Activated CD8-positive, alpha-beta memory T cell treated with anti-CD3 and anti-CD28 coated beads, Interleukin-2, amount 10 ng/mL, durations not matched to agents 7 days and 5 days (primary cell): ENCODE measurements at regions not wholly inside any gene's neighbourhood (a gene's known extent, or its start where the extent isn't known, plus 50 kb on each side); places are given as distances from the start of the nearest gene placed in this dataset.
"Not testable (repeated sequence)": the region's sequence is repeated elsewhere in the genome, so short reads cannot be mapped to it uniquely, and the experiment has no call there.

Experiments used
- ATAC-seq: fragments of 150-1000 bp; cut with Tn5 transposase; one replicate; pipeline ENCODE4 v1.10.0; 2021; ENCODE audit warnings: moderate library complexity
- CTCF ChIA-PET: fragments of 350-600 bp; sonication (Branson Sonifier 250); formaldehyde crosslinking; loops from one replicate; lab custom pipeline; 2021; ENCODE audit warnings: antibody characterized with exemption; lab: Charles Lee
- DNase-seq: peaks from one replicate; pipeline ENCODE4 v3.0.0-alpha.2; 2020
- H3K27ac Mint-ChIP-seq: one replicate; pipeline ENCODE4 v1.8.0; 2021; ENCODE audit warnings: mild to moderate bottlenecking, mixed read lengths
- H3K27me3 Mint-ChIP-seq: one replicate; pipeline ENCODE4 v1.8.0; 2021; ENCODE audit warnings: mixed read lengths
- H3K36me3 Mint-ChIP-seq: one replicate; pipeline ENCODE4 v1.8.0; 2021; ENCODE audit warnings: mild to moderate bottlenecking, mixed read lengths
- H3K4me1 Mint-ChIP-seq: one replicate; pipeline ENCODE4 v1.8.0; 2021; ENCODE audit warnings: mixed read lengths
- H3K4me3 Mint-ChIP-seq: one replicate; pipeline ENCODE4 v1.8.0; 2021; ENCODE audit warnings: mild to moderate bottlenecking, moderate library complexity, mixed read lengths
- H3K9me3 Mint-ChIP-seq: one replicate; pipeline ENCODE4 v1.8.0; 2022; ENCODE audit warnings: low read depth, mixed read lengths

GRCh38 chr9:102941868-102942267 is 53.3 kb upstream of the CYLC2 start:
- peaks cover 13% of the 10 kb centered on the region for H3K9me3 Mint-ChIP-seq
- no peak overlapping the region for H3K27ac Mint-ChIP-seq
- ATAC-seq: no peak
- CTCF ChIA-PET: no interaction called here
- no peak overlapping the region for H3K4me3 Mint-ChIP-seq
- H3K36me3 Mint-ChIP-seq: no peaks in the 10 kb centered on the region
- H3K27me3 Mint-ChIP-seq: no peaks in the 10 kb centered on the region
- H3K4me1 Mint-ChIP-seq: no peaks in the 10 kb centered on the region
- DNase-seq: no peak

GRCh38 chr9:102922526-102922925 is 72.6 kb upstream of the CYLC2 start:
- CTCF ChIA-PET: no interaction called here
- Mint-ChIP-seq H3K4me1 (no peaks in the 10 kb centered on the region), H3K27me3 (no peaks in the 10 kb centered on the region)

GRCh38 chr9:102911185-102911584 is 83.9 kb upstream of the CYLC2 start:
- Mint-ChIP-seq H3K27ac (no peak overlapping the region), H3K4me1 (no peaks in the 10 kb centered on the region), H3K4me3 (no peak overlapping the region), H3K36me3 (no peaks in the 10 kb centered on the region), H3K9me3 (peaks cover 5% of the 10 kb centered on the region), H3K27me3 (no peaks in the 10 kb centered on the region)
- CTCF ChIA-PET: no interaction called here
- DNase-seq (no peak), ATAC-seq (no peak)

More at GRCh38 chr9:102922526-102922925, 72.6 kb upstream of the CYLC2 start:
- DNase-seq (no peak), ATAC-seq (no peak)
- Mint-ChIP-seq H3K27ac (no peak overlapping the region), H3K36me3 (no peaks in the 10 kb centered on the region), H3K4me3 (no peak overlapping the region), H3K9me3 (no peaks in the 10 kb centered on the region)

- H3K36me3 Mint-ChIP-seq, CTCF ChIA-PET, H3K27me3 Mint-ChIP-seq, H3K4me3 Mint-ChIP-seq, DNase-seq, H3K4me1 Mint-ChIP-seq, H3K27ac Mint-ChIP-seq, ATAC-seq: not testable (repeated sequence)
- H3K9me3 Mint-ChIP-seq: peaks cover 11% of the 10 kb centered on the region
Measured at GRCh38 chr9:102905795-102906194, 89.3 kb upstream of the CYLC2 start.

GRCh38 chr9:102892025-102892424 is 103.1 kb upstream of the CYLC2 start:
- no peaks in the 10 kb centered on the region for H3K27me3 Mint-ChIP-seq
- DNase-seq (no peak), ATAC-seq (no peak)
- H3K4me1 Mint-ChIP-seq: no peaks in the 10 kb centered on the region
- no peak overlapping the region for H3K4me3 Mint-ChIP-seq
- H3K9me3 Mint-ChIP-seq: peaks cover 15% of the 10 kb centered on the region
- no peak overlapping the region for H3K27ac Mint-ChIP-seq
- CTCF ChIA-PET: no interaction called here
- H3K36me3 Mint-ChIP-seq: no peaks in the 10 kb centered on the region

GRCh38 chr9:102888747-102889146 is 106.4 kb upstream of the CYLC2 start:
- ATAC-seq, DNase-seq, H3K36me3 Mint-ChIP-seq, CTCF ChIA-PET, H3K9me3 Mint-ChIP-seq, H3K4me1 Mint-ChIP-seq, H3K27ac Mint-ChIP-seq, H3K27me3 Mint-ChIP-seq, H3K4me3 Mint-ChIP-seq: not testable (repeated sequence)

GRCh38 chr9:102875687-102876086 is 119.4 kb upstream of the CYLC2 start:
- no peak overlapping the region for H3K27ac Mint-ChIP-seq
- H3K9me3 Mint-ChIP-seq: peaks cover 5% of the 10 kb centered on the region
- H3K36me3 Mint-ChIP-seq: no peaks in the 10 kb centered on the region
- H3K4me1 Mint-ChIP-seq: no peaks in the 10 kb centered on the region
- H3K27me3 Mint-ChIP-seq: no peaks in the 10 kb centered on the region
- no peak for DNase-seq
- CTCF ChIA-PET: no interaction called here
- H3K4me3 Mint-ChIP-seq: no peak overlapping the region
- no peak for ATAC-seq

GRCh38 chr9:102867488-102867887 is 127.6 kb upstream of the CYLC2 start:
- H3K4me1 Mint-ChIP-seq: no peaks in the 10 kb centered on the region
- H3K36me3 Mint-ChIP-seq: no peaks in the 10 kb centered on the region
- DNase-seq (no peak), ATAC-seq (no peak)
- H3K4me3 Mint-ChIP-seq: no peak overlapping the region
- CTCF ChIA-PET: no interaction called here
- H3K27me3 Mint-ChIP-seq: no peaks in the 10 kb centered on the region
- H3K27ac Mint-ChIP-seq: no peak overlapping the region
- H3K9me3 Mint-ChIP-seq: no peaks in the 10 kb centered on the region

- H3K27ac Mint-ChIP-seq: no peak overlapping the region
- H3K4me1 Mint-ChIP-seq: no peaks in the 10 kb centered on the region
- no peak overlapping the region for H3K4me3 Mint-ChIP-seq
- no peaks in the 10 kb centered on the region for H3K27me3 Mint-ChIP-seq
- DNase-seq (no peak), ATAC-seq (no peak)
- H3K9me3 Mint-ChIP-seq: peaks cover 11% of the 10 kb centered on the region
- H3K36me3 Mint-ChIP-seq: no peaks in the 10 kb centered on the region
- CTCF ChIA-PET: no interaction called here
Measured at GRCh38 chr9:102862478-102862877, 132.7 kb upstream of the CYLC2 start.

GRCh38 chr9:102855641-102856040 is 139.5 kb upstream of the CYLC2 start:
- Mint-ChIP-seq H3K36me3 (no peaks in the 10 kb centered on the region), H3K27me3 (no peaks in the 10 kb centered on the region), H3K4me3 (no peak overlapping the region), H3K4me1 (no peaks in the 10 kb centered on the region), H3K9me3 (peaks cover 17% of the 10 kb centered on the region), H3K27ac (no peak overlapping the region)
- CTCF ChIA-PET: no interaction called here
- no peak for DNase-seq
- ATAC-seq: no peak

- CTCF ChIA-PET: no interaction called here
- H3K36me3 Mint-ChIP-seq: no peaks in the 10 kb centered on the region
- no peak overlapping the region for H3K27ac Mint-ChIP-seq
- no peak for ATAC-seq
- peaks cover 16% of the 10 kb centered on the region for H3K9me3 Mint-ChIP-seq
- H3K4me1 Mint-ChIP-seq: no peaks in the 10 kb centered on the region
- H3K4me3 Mint-ChIP-seq: no peak overlapping the region
- H3K27me3 Mint-ChIP-seq: no peaks in the 10 kb centered on the region
- no peak for DNase-seq
Measured at GRCh38 chr9:102845827-102846371, 149.2 kb upstream of the CYLC2 start.

GRCh38 chr9:102844716-102845115 is 150.4 kb upstream of the CYLC2 start:
- H3K9me3 Mint-ChIP-seq: peaks cover 14% of the 10 kb centered on the region
- H3K27ac Mint-ChIP-seq: no peak overlapping the region
- DNase-seq (no peak), ATAC-seq (no peak)
- CTCF ChIA-PET: no interaction called here
- no peak overlapping the region for H3K4me3 Mint-ChIP-seq
- H3K27me3 Mint-ChIP-seq: no peaks in the 10 kb centered on the region
- no peaks in the 10 kb centered on the region for H3K4me1 Mint-ChIP-seq
- no peaks in the 10 kb centered on the region for H3K36me3 Mint-ChIP-seq

- peaks cover 11% of the 10 kb centered on the region for H3K9me3 Mint-ChIP-seq
- no peak overlapping the region for H3K27ac Mint-ChIP-seq
- H3K4me3 Mint-ChIP-seq: no peak overlapping the region
- ATAC-seq: no peak
- DNase-seq: no peak
- no peaks in the 10 kb centered on the region for H3K4me1 Mint-ChIP-seq
- CTCF ChIA-PET: no interaction called here
- no peaks in the 10 kb centered on the region for H3K27me3 Mint-ChIP-seq
- H3K36me3 Mint-ChIP-seq: no peaks in the 10 kb centered on the region
Measured at GRCh38 chr9:102842423-102842822, 152.7 kb upstream of the CYLC2 start.

- Mint-ChIP-seq H3K9me3 (peaks cover 11% of the 10 kb centered on the region), H3K36me3 (no peaks in the 10 kb centered on the region), H3K27ac (no peak overlapping the region), H3K4me3 (no peak overlapping the region), H3K27me3 (no peaks in the 10 kb centered on the region), H3K4me1 (no peaks in the 10 kb centered on the region)
- CTCF ChIA-PET: no interaction called here
- no peak for ATAC-seq
- DNase-seq: no peak
Measured at GRCh38 chr9:102841376-102841775, 153.8 kb upstream of the CYLC2 start.

- ATAC-seq (no peak), DNase-seq (no peak)
- H3K36me3 Mint-ChIP-seq: no peaks in the 10 kb centered on the region
- H3K27me3 Mint-ChIP-seq: no peaks in the 10 kb centered on the region
- H3K4me1 Mint-ChIP-seq: no peaks in the 10 kb centered on the region
- H3K9me3 Mint-ChIP-seq: peaks cover 11% of the 10 kb centered on the region
- CTCF ChIA-PET: no interaction called here
- H3K4me3 Mint-ChIP-seq: no peak overlapping the region
- no peak overlapping the region for H3K27ac Mint-ChIP-seq
Measured at GRCh38 chr9:102840335-102840734, 154.8 kb upstream of the CYLC2 start.
